SK-N-SH (cell line): ENCODE measurements at regions not wholly inside any gene's neighbourhood (a gene's known extent, or its start where the extent isn't known, plus 50 kb on each side); places are given as distances from the start of the nearest gene placed in this dataset.

Experiments used
- CTCF ChIA-PET: fragments of 300-600, 350-600 bp; formaldehyde crosslinking; extraction: SDS; loops from one replicate; lab custom pipeline; 2021; lab: Yijun Ruan, JAX
- POLR2A ChIA-PET: fragments of 350-600 bp; sonication (Branson Sonifier 250); formaldehyde crosslinking; extraction: SDS; loops from one replicate; lab custom pipeline; 2020; ENCODE audit warnings: antibody characterized with exemption, inconsistent platforms; lab: Yijun Ruan, JAX
- DNase-seq: peaks from one replicate; pipeline ENCODE4 v3.0.0; 2012
- H2AFZ ChIP-seq: fragments of 200-600 bp; sonication (generic); 2 replicates; pipeline ENCODE4 v1.8.1; 2016; ENCODE audit warnings: antibody characterized with exemption, mild to moderate bottlenecking, low read depth
- H3F3A ChIP-seq: fragments of 200-600 bp; sonication (generic); replicated peaks from 2 replicates; pipeline ENCODE3; 2016; ENCODE audit warnings: antibody characterized with exemption, mild to moderate bottlenecking; ENCODE audit not compliant: insufficient read depth
- H3K27ac ChIP-seq, 2 experiments: fragments of 200-500 bp in 1 of 2; fragments of 200-600 bp in 1 of 2; sonication (Bioruptor generic) in 1 of 2; sonication (generic), shearing (Covaris generic) in 1 of 2; 2 replicates each; pipeline versions ENCODE4 v1.5.1 to v1.6.1; 2014 to 2016; ENCODE audit warnings: low read depth in 2 of 2, inconsistent platforms in 1 of 2, low read length in 1 of 2, mild to moderate bottlenecking in 1 of 2, mixed read lengths in 1 of 2
- H3K27me3 ChIP-seq: fragments of 200-600 bp; sonication (generic), shearing (Covaris generic); 2 replicates; pipeline ENCODE4 v1.6.1; 2016; ENCODE audit warnings: mixed run types; ENCODE audit not compliant: insufficient read depth
- H3K36me3 ChIP-seq, 2 experiments: fragments of 200-500 bp in 1 of 2; fragments of 200-600 bp in 1 of 2; sonication (Bioruptor generic) in 1 of 2; sonication (generic) in 1 of 2; replicated peaks in 1 of 2; 2 replicates each; pipeline versions ENCODE3 to v1.5.1; 2014 to 2016; ENCODE audit warnings: low read length in 1 of 2, mild to moderate bottlenecking in 1 of 2; ENCODE audit not compliant: insufficient read depth in 2 of 2, control insufficient read depth in 1 of 2
- H3K4me1 ChIP-seq, 2 experiments: fragments of 200-500 bp in 1 of 2; fragments of 200-600 bp in 1 of 2; sonication (Bioruptor generic) in 1 of 2; sonication (generic), shearing (Covaris generic) in 1 of 2; 2 replicates each; pipeline versions ENCODE4 v1.5.1 to v1.6.1; 2014 to 2016; ENCODE audit warnings: low read depth in 1 of 2, low read length in 1 of 2, mixed run types in 1 of 2; ENCODE audit not compliant: insufficient read depth in 2 of 2, control insufficient read depth in 1 of 2
- H3K4me2 ChIP-seq: fragments of 200-600 bp; sonication (generic), shearing (Covaris generic); 2 replicates; pipeline ENCODE4 v1.6.1; 2017; ENCODE audit warnings: mixed run types
- H3K4me3 ChIP-seq, 2 experiments: fragments of 200-500 bp in 1 of 2; fragments of 200-600 bp in 1 of 2; sonication (Bioruptor generic) in 1 of 2; sonication (generic), shearing (Covaris generic) in 1 of 2; 2 replicates each; pipeline versions ENCODE4 v1.5.1 to v1.8.1; 2014 to 2016; ENCODE audit warnings: low read depth in 2 of 2, inconsistent platforms in 1 of 2, low read length in 1 of 2, mild to moderate bottlenecking in 1 of 2, mixed read lengths in 1 of 2, moderate library complexity in 1 of 2
- H3K79me2 ChIP-seq: fragments of 200-600 bp; sonication (generic); 2 replicates; pipeline ENCODE4 v1.8.1; 2017; ENCODE audit warnings: mild to moderate bottlenecking; ENCODE audit not compliant: insufficient read depth
- H3K9ac ChIP-seq: fragments of 200-600 bp; sonication (generic); 2 replicates; pipeline ENCODE4 v1.6.1; 2017; ENCODE audit warnings: mixed run types
- H3K9me2 ChIP-seq: fragments of 200-600 bp; sonication (generic); 2 replicates; pipeline ENCODE4 v1.6.1; 2017; ENCODE audit warnings: mixed run types
- H3K9me3 ChIP-seq: fragments of 200-600 bp; sonication (generic); 2 replicates; pipeline ENCODE4 v1.6.1; 2017; ENCODE audit warnings: mixed run types, mild to moderate bottlenecking, moderate library complexity
- H4K20me1 ChIP-seq: fragments of 200-600 bp; sonication (generic); 2 replicates; pipeline ENCODE4 v1.6.1; 2017; ENCODE audit warnings: mild to moderate bottlenecking, mixed run types; ENCODE audit not compliant: insufficient read depth
- CHD2 ChIP-seq: fragments of 150-350 bp; IDR thresholded peaks from 2 replicates; pipeline ENCODE4 v1.6.1; 2018; ENCODE audit warnings: low read length; ENCODE audit not compliant: partially characterized antibody
- ELF1 ChIP-seq: IDR thresholded peaks from 2 replicates; pipeline ENCODE4 v1.4.0; 2012
- FOSL2 ChIP-seq: IDR thresholded peaks from 2 replicates; pipeline ENCODE4 v1.4.0; 2012; ENCODE audit warnings: low read depth, mild to moderate bottlenecking, moderate library complexity, borderline replicate concordance
- FOXM1 ChIP-seq: IDR thresholded peaks from 2 replicates; pipeline ENCODE4 v1.4.0; 2012; ENCODE audit warnings: low read depth, mild to moderate bottlenecking
- MAX ChIP-seq: IDR thresholded peaks from 2 replicates; pipeline ENCODE4 v1.4.0; 2012; ENCODE audit warnings: low read depth
- MEF2A ChIP-seq: IDR thresholded peaks from 2 replicates; pipeline ENCODE4 v1.4.0; 2012; ENCODE audit warnings: low read depth, borderline replicate concordance
- MXI1 ChIP-seq: IDR thresholded peaks from 2 replicates; pipeline ENCODE4 v1.6.1; 2012; ENCODE audit warnings: mild to moderate bottlenecking, low read depth, low read length, improper control_type of control experiment
- NRF1 ChIP-seq: IDR thresholded peaks from 2 replicates; pipeline ENCODE4 v1.6.1; 2012; ENCODE audit warnings: low read depth, mild to moderate bottlenecking, low read length
- POLR2AphosphoS5 ChIP-seq: IDR thresholded peaks from 2 replicates; pipeline ENCODE4 v1.6.1; 2012; ENCODE audit warnings: low read depth, low read length
- RAD21 ChIP-seq: IDR thresholded peaks from 2 replicates; pipeline ENCODE4 v1.6.1; 2012; ENCODE audit warnings: mild to moderate bottlenecking, low read length
- RFX5 ChIP-seq: IDR thresholded peaks from 2 replicates; pipeline ENCODE4 v1.6.1; 2012; ENCODE audit warnings: mild to moderate bottlenecking, improper control_type of control experiment, low read length
- TAF1 ChIP-seq: IDR thresholded peaks from 2 replicates; pipeline ENCODE4 v1.6.1; 2012; ENCODE audit warnings: low read depth, mild to moderate bottlenecking, low read length, moderate library complexity, borderline replicate concordance
- TEAD4 ChIP-seq: IDR thresholded peaks from 2 replicates; pipeline ENCODE4 v1.4.0; 2012; ENCODE audit warnings: mild to moderate bottlenecking, borderline replicate concordance; ENCODE audit not compliant: insufficient read depth
- WGBS: methylation state at CpG from one replicate; pipeline ENCODE4 v1.1.6; 2017; ENCODE audit warnings: low lambda C conversion rate; 5-methylcytosine and 5-hydroxymethylcytosine counted together
- TF ChIP-seq, protein P1 (sequence below): fragments of 200-600 bp; sonication (generic); IDR thresholded peaks from 2 replicates; pipeline ENCODE4 v1.6.1; 2017; ENCODE audit warnings: antibody characterized with exemption, mild to moderate bottlenecking, moderate library complexity
- TF ChIP-seq, protein P2 (sequence below): IDR thresholded peaks from 2 replicates; pipeline ENCODE4; 2012
- TF ChIP-seq, protein P3 (sequence below): fragments of 150-350 bp; IDR thresholded peaks from 2 replicates; pipeline ENCODE4 v1.6.1; 2016; ENCODE audit warnings: mild to moderate bottlenecking, low read depth, low read length

- H3K36me3 ChIP-seq: no peaks in the 10 kb centered on the region
- no peak overlapping the region for H3K4me3 ChIP-seq
- no peaks in the 10 kb centered on the region for H3K9me2 ChIP-seq
- H4K20me1 ChIP-seq: no peaks in the 10 kb centered on the region
- TF ChIP-seq CHD2 (no peak), RAD21 (no peak), TEAD4 (no peak), MEF2A (no peak)
- TF ChIP-seq, all 33 proteins: peak for 0
- ChIA-PET POLR2A (no interaction called here), CTCF (interaction anchor here (0.8 kb wide), 1 partner anchor 10 kb away, joined by 3 read pairs; no protein-coding TSS in a partner anchor)
- Histone ChIP-seq H3K9ac (no peak overlapping the region), H3K27me3 (no peaks in the 10 kb centered on the region), H3F3A (no peaks in the 10 kb centered on the region), H3K27ac (no peak overlapping the region), H2AFZ (no peak overlapping the region), H3K4me1 (no peaks in the 10 kb centered on the region), H3K9me3 (no peaks in the 10 kb centered on the region), H3K79me2 (no peaks in the 10 kb centered on the region), H3K4me2 (no peak overlapping the region)
- no peak for DNase-seq
Measured at GRCh38 chrX:96425200-96425599, 259.4 kb upstream of the DIAPH2 start.

- Histone ChIP-seq H3K4me2 (no peak overlapping the region), H3K9me3 (no peaks in the 10 kb centered on the region), H3K27ac (no peak overlapping the region), H3K4me3 (no peak overlapping the region), H2AFZ (no peak overlapping the region), H3K9me2 (no peaks in the 10 kb centered on the region), H3F3A (peaks cover 13% of the 10 kb centered on the region), H3K36me3 (no peaks in the 10 kb centered on the region), H3K79me2 (no peaks in the 10 kb centered on the region)
- 55% methylated on average over 2 of the region's 2 CpGs for WGBS
- TF ChIP-seq TAF1 (no peak), FOXM1 (no peak), NRF1 (no peak), FOSL2 (no peak), TEAD4 (no peak)
- TF ChIP-seq, protein P1, sequence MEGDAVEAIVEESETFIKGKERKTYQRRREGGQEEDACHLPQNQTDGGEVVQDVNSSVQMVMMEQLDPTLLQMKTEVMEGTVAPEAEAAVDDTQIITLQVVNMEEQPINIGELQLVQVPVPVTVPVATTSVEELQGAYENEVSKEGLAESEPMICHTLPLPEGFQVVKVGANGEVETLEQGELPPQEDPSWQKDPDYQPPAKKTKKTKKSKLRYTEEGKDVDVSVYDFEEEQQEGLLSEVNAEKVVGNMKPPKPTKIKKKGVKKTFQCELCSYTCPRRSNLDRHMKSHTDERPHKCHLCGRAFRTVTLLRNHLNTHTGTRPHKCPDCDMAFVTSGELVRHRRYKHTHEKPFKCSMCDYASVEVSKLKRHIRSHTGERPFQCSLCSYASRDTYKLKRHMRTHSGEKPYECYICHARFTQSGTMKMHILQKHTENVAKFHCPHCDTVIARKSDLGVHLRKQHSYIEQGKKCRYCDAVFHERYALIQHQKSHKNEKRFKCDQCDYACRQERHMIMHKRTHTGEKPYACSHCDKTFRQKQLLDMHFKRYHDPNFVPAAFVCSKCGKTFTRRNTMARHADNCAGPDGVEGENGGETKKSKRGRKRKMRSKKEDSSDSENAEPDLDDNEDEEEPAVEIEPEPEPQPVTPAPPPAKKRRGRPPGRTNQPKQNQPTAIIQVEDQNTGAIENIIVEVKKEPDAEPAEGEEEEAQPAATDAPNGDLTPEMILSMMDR: no peak
- TF ChIP-seq, all 33 proteins: peak for 0
- ChIA-PET CTCF (no interaction called here), POLR2A (no interaction called here)
- H4K20me1 ChIP-seq: no peaks in the 10 kb centered on the region
- DNase-seq: no peak
- H3K4me1 ChIP-seq: no peaks in the 10 kb centered on the region
- no peak overlapping the region for H3K9ac ChIP-seq
- no peaks in the 10 kb centered on the region for H3K27me3 ChIP-seq
Measured at GRCh38 chrX:96430756-96431455, 253.7 kb upstream of the DIAPH2 start.

DNA sequence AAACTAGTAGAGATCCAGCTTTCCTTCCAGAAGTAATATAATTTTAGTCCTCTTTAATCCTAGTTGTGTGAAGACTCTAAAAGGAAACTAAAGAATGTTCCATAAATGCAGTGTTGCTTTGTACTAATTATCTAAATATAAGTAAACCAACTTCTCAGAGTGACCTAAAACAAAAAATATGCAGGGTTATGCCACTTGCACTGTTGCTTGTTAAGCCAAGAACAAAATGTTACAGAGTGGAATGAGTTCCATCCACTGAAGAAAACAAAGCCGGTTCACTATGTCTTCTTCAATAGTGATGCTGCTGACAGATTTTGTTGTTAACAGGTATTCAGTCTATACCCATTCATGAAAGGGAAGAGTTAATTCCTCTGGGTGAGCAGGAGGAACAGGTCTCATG is 252.0 kb upstream of the DIAPH2 start:
- H3K9me2 ChIP-seq: no peaks in the 10 kb centered on the region
- no peaks in the 10 kb centered on the region for H3K9me3 ChIP-seq
- WGBS: 62% methylated on average over 1 of the region's 1 CpG
- no peaks in the 10 kb centered on the region for H3K79me2 ChIP-seq
- ChIA-PET CTCF (no interaction called here), POLR2A (no interaction called here)
- TF ChIP-seq ELF1 (no peak), TEAD4 (no peak), MXI1 (no peak), POLR2AphosphoS5 (no peak), MAX (no peak), RFX5 (no peak), CHD2 (no peak)
- TF ChIP-seq, protein P2, sequence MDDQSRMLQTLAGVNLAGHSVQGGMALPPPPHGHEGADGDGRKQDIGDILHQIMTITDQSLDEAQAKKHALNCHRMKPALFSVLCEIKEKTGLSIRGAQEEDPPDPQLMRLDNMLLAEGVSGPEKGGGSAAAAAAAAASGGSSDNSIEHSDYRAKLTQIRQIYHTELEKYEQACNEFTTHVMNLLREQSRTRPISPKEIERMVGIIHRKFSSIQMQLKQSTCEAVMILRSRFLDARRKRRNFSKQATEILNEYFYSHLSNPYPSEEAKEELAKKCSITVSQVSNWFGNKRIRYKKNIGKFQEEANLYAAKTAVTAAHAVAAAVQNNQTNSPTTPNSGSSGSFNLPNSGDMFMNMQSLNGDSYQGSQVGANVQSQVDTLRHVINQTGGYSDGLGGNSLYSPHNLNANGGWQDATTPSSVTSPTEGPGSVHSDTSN: no peak
- TF ChIP-seq, protein P3, sequence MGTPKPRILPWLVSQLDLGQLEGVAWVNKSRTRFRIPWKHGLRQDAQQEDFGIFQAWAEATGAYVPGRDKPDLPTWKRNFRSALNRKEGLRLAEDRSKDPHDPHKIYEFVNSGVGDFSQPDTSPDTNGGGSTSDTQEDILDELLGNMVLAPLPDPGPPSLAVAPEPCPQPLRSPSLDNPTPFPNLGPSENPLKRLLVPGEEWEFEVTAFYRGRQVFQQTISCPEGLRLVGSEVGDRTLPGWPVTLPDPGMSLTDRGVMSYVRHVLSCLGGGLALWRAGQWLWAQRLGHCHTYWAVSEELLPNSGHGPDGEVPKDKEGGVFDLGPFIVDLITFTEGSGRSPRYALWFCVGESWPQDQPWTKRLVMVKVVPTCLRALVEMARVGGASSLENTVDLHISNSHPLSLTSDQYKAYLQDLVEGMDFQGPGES: no peak
- no peak for DNase-seq
- no peak overlapping the region for H3K27ac ChIP-seq
- peaks cover 18% of the 10 kb centered on the region for H3F3A ChIP-seq
- no peaks in the 10 kb centered on the region for H4K20me1 ChIP-seq
- H3K4me1 ChIP-seq: no peaks in the 10 kb centered on the region
- H3K4me2 ChIP-seq: no peak overlapping the region
- H3K27me3 ChIP-seq: no peaks in the 10 kb centered on the region
- no peak overlapping the region for H2AFZ ChIP-seq
- no peak overlapping the region for H3K9ac ChIP-seq
- H3K36me3 ChIP-seq: no peaks in the 10 kb centered on the region
- H3K4me3 ChIP-seq: no peak overlapping the region
